GM18519 (cell line): ENCODE measurements at regions not wholly inside any gene's neighbourhood (a gene's known extent, or its start where the extent isn't known, plus 50 kb on each side); places are given as distances from the start of the nearest gene placed in this dataset.
A peak's percentile ranks its signal among the peaks of the same experiment; 100 is the strongest.

Source experiments
- ATAC-seq: cut with Tn5 transposase; IDR thresholded peaks from one replicate; pipeline ENCODE4 v1.9.1; 2021; ENCODE audit warnings: mild to moderate bottlenecking, moderate library complexity; ENCODE audit not compliant: unreplicated experiment, low FRiP score

- no peak for ATAC-seq
Observed at GRCh38 chr20:48468571-48468970, 359.2 kb downstream of the PREX1 start.

GRCh38 chr20:48467622-48468021, 360.2 kb downstream of the PREX1 start:
- no peak for ATAC-seq

GRCh38 chr20:48465271-48465670, 362.5 kb downstream of the PREX1 start:
- no peak for ATAC-seq

GRCh38 chr20:48463916-48464315, 363.9 kb downstream of the PREX1 start:
- no peak for ATAC-seq

GRCh38 chr20:48463096-48463720, 364.6 kb downstream of the PREX1 start:
- no peak for ATAC-seq

- ATAC-seq, result no peak
Observed at GRCh38 chr20:48461735-48462119, 366.1 kb downstream of the PREX1 start.

- no peak for ATAC-seq
Observed at GRCh38 chr20:48461091-48461734, 366.6 kb downstream of the PREX1 start.

- ATAC-seq, result no peak
Observed at GRCh38 chr20:48460681-48461080, 367.1 kb downstream of the PREX1 start.

GRCh38 chr20:48459722-48460395, 367.9 kb downstream of the PREX1 start:
- no peak for ATAC-seq

- no peak for ATAC-seq
Observed at GRCh38 chr20:48458601-48459385, 369.0 kb downstream of the PREX1 start.

GRCh38 chr20:48458003-48458377, 369.8 kb downstream of the PREX1 start:
- no peak for ATAC-seq

- ATAC-seq, result peak; percentile 36
Observed at GRCh38 chr20:48457193-48458002, 370.4 kb downstream of the PREX1 start.

GRCh38 chr20:48456366-48457192, 371.2 kb downstream of the PREX1 start:
- no peak for ATAC-seq

- ATAC-seq, result no peak
Observed at GRCh38 chr20:48455651-48456365, 372.0 kb downstream of the PREX1 start.

- no peak for ATAC-seq
Observed at GRCh38 chr20:48454671-48455490, 372.9 kb downstream of the PREX1 start.

- ATAC-seq, result no peak
Observed at GRCh38 chr20:48453477-48454093, 374.2 kb downstream of the PREX1 start.

- no peak for ATAC-seq
Observed at GRCh38 chr20:48451401-48451800, 376.4 kb downstream of the PREX1 start.
